Calu3 (cell line): ENCODE measurements at regions not wholly inside any gene's neighbourhood (a gene's known extent, or its start where the extent isn't known, plus 50 kb on each side); places are given as distances from the start of the nearest gene placed in this dataset.

Experiments
- BruUV-seq: library from RNA; stranded (reverse); fragments of 400-500 nt; replicated peaks from 2 replicates; lab custom pipeline; 2021; lab: Mats Ljungman, UMichigan
- CTCF ChIA-PET: fragments of 300-600 bp; sonication (Branson Sonifier 250); formaldehyde crosslinking; loops from one replicate; lab custom pipeline; 2022; ENCODE audit warnings: antibody characterized with exemption; lab: Charles Lee
- DNase-seq: peaks from one replicate; pipeline ENCODE4 v3.0.0; 2022
- H3K27ac Mint-ChIP-seq: one replicate; pipeline ENCODE4 v1.8.0; 2022; ENCODE audit warnings: mixed read lengths; ENCODE audit not compliant: unreplicated experiment
- H3K27me3 Mint-ChIP-seq: one replicate; pipeline ENCODE4 v1.8.0; 2022; ENCODE audit warnings: mixed read lengths; ENCODE audit not compliant: unreplicated experiment
- H3K36me3 Mint-ChIP-seq: one replicate; pipeline ENCODE4 v1.8.0; 2022; ENCODE audit warnings: mild to moderate bottlenecking, moderate library complexity, mixed read lengths; ENCODE audit not compliant: insufficient read depth, unreplicated experiment
- H3K4me1 Mint-ChIP-seq: one replicate; pipeline ENCODE4 v1.8.0; 2022; ENCODE audit warnings: mild to moderate bottlenecking, low read depth, mixed read lengths; ENCODE audit not compliant: unreplicated experiment
- H3K4me3 Mint-ChIP-seq: one replicate; pipeline ENCODE4 v1.8.0; 2022; ENCODE audit warnings: mild to moderate bottlenecking, low read depth, moderate library complexity, mixed read lengths; ENCODE audit not compliant: unreplicated experiment
- H3K9me3 Mint-ChIP-seq: one replicate; pipeline ENCODE4 v1.8.0; 2022; ENCODE audit warnings: low read depth, mixed read lengths; ENCODE audit not compliant: unreplicated experiment
- intact Hi-C: fragments of 100-400 bp; cut with micrococcal nuclease; formaldehyde crosslinking; loops from one replicate; pipeline ENCODE4 v1.10.0; 2022; ENCODE audit not compliant: unreplicated experiment
- TF ChIP-seq, protein P1 (sequence below): fragments of 200-600 bp; IDR thresholded peaks from one replicate; pipeline ENCODE4 v1.8.0; 2022; ENCODE audit warnings: antibody characterized with exemption; ENCODE audit not compliant: unreplicated experiment

DNA sequence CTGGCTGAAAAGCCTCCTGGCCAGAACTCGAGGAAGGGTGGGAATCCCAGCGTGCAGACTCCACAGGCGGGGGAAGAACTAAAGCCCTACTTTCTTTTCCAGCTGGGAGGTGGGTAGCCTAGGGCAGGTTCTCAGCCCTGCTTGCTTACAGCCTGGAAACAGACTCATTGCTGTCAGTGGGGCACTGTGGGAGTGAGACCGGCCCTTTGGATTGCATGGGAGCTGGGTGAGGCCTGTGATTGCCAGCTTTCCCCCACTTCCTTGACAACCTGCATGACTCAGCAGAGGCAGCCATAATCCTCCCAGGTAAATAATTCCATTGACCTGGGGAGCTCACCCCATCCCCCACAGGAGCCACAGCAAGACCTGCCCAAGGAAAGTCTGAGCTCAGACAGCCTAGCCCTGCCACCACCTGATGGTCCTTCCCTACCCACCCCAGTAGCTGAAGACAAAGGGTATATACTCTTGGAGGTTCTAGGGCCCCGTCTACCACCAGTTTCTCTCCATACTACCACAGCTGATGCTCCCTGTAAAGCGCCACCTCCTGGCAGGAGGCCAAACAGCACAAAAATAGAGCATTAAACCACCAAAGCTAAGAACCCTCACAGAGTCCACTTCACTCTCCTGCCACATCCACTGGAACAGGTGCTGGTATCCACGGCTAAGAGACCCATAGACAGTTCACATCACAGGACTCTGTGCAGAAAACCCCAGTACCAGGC lies 294.1 kb downstream of the SEC23A start:
- Mint-ChIP-seq H3K27ac (peak overlapping the region; percentile 87), H3K36me3 (no peaks in the 10 kb centered on the region)
- CTCF ChIA-PET = interaction anchor here (1.0 kb wide), 1 partner anchor 18 kb away, joined by 3 read pairs; no protein-coding TSS in a partner anchor

DNA sequence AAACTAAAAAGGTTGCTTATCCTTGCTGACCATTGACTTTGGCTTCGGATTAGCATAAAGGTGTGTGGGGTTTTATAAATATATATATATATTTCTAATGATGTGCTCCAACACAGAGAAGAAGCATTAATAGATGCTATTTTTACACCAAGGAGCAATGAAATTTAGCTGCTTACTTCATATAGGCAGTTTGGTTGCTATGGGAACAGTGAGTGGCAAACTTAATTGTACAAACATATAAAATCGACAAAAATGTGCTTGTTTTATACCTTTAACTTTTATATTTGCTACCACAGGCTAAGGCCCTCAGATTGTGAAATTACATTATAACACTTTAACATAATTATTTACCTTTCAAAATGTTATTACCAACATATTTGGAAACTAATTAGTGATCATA lies 303.4 kb downstream of the SEC23A start:
- TF ChIP-seq, protein P1, sequence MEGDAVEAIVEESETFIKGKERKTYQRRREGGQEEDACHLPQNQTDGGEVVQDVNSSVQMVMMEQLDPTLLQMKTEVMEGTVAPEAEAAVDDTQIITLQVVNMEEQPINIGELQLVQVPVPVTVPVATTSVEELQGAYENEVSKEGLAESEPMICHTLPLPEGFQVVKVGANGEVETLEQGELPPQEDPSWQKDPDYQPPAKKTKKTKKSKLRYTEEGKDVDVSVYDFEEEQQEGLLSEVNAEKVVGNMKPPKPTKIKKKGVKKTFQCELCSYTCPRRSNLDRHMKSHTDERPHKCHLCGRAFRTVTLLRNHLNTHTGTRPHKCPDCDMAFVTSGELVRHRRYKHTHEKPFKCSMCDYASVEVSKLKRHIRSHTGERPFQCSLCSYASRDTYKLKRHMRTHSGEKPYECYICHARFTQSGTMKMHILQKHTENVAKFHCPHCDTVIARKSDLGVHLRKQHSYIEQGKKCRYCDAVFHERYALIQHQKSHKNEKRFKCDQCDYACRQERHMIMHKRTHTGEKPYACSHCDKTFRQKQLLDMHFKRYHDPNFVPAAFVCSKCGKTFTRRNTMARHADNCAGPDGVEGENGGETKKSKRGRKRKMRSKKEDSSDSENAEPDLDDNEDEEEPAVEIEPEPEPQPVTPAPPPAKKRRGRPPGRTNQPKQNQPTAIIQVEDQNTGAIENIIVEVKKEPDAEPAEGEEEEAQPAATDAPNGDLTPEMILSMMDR = no peak
- no peak for DNase-seq
- CTCF ChIA-PET = no interaction called here
- Mint-ChIP-seq H3K27ac (no peak overlapping the region), H3K36me3 (no peaks in the 10 kb centered on the region), H3K4me3 (no peak overlapping the region), H3K4me1 (no peaks in the 10 kb centered on the region), H3K27me3 (no peaks in the 10 kb centered on the region), H3K9me3 (peaks cover 2% of the 10 kb centered on the region)
- intact Hi-C loops = no loop called here
- BruUV-seq = no TSS peak

More for the DNA sequence above, 294.1 kb downstream of the SEC23A start:
- Mint-ChIP-seq H3K9me3 (peaks cover 3% of the 10 kb centered on the region), H3K27me3 (no peaks in the 10 kb centered on the region), H3K4me3 (no peak overlapping the region), H3K4me1 (peaks cover 9% of the 10 kb centered on the region)
- TF ChIP-seq, protein P1 = no peak
- BruUV-seq = no TSS peak
- intact Hi-C loops = no loop called here
- DNase-seq = peak; percentile 61

DNA sequence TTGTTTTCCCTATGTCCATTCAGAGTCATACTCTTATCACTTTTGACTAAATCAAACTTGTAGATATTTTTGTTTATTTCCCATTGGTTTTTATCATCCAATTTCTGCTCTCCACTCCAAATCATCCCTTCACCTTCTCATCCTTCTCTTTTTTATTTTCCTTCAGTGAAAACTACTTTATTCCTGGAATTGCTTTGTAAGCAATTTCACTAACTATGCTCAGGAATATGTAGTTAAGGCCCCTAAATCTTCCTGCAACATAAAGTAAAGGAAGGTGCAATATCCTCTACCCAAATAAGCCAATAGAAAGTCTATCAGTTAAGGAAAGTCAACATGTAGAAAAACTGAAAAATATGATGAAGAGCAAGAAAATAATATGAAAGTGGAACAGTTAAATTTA lies 308.4 kb downstream of the SEC23A start:
- CTCF ChIA-PET = no interaction called here
- Mint-ChIP-seq H3K36me3 (no peaks in the 10 kb centered on the region), H3K27me3 (no peaks in the 10 kb centered on the region), H3K4me3 (no peak overlapping the region), H3K9me3 (peaks cover 2% of the 10 kb centered on the region), H3K4me1 (no peaks in the 10 kb centered on the region), H3K27ac (no peak overlapping the region)
- no TSS peak for BruUV-seq
- no peak for DNase-seq
- intact Hi-C loops = no loop called here
- TF ChIP-seq, protein P1 = no peak

DNA sequence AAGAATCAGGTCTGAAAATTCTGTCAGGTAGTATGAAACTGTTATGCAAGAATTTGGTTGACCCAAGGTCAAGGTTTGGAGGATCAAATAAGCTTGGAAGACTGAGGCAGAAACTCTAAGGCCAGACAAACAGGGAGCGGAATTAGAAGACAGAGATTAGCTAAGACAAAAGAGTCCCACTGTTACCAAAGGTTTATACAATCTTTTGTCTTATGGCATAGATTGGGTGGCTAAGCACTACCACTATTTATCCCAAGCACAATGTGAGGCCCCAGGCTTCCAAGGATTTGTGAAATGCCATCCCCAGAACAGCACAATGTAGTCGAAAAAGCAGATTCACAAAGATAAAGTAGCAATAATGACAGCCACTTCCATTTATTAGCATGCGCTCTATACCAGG lies 311.2 kb downstream of the SEC23A start:
- Mint-ChIP-seq H3K36me3 (no peaks in the 10 kb centered on the region), H3K27ac (no peak overlapping the region), H3K9me3 (no peaks in the 10 kb centered on the region), H3K27me3 (no peaks in the 10 kb centered on the region), H3K4me1 (no peaks in the 10 kb centered on the region), H3K4me3 (no peak overlapping the region)
- CTCF ChIA-PET = no interaction called here
- TF ChIP-seq, protein P1 = no peak
- intact Hi-C loops = no loop called here
- no TSS peak for BruUV-seq
- no peak for DNase-seq
